GM18520 (cell line): ENCODE measurements at regions not wholly inside any gene's neighbourhood (a gene's known extent, or its start where the extent isn't known, plus 50 kb on each side); places are given as distances from the start of the nearest gene placed in this dataset.

Experiments
- ATAC-seq: cut with Tn5 transposase; IDR thresholded peaks from one replicate; pipeline ENCODE4 v1.9.1; 2021; ENCODE audit not compliant: unreplicated experiment

DNA sequence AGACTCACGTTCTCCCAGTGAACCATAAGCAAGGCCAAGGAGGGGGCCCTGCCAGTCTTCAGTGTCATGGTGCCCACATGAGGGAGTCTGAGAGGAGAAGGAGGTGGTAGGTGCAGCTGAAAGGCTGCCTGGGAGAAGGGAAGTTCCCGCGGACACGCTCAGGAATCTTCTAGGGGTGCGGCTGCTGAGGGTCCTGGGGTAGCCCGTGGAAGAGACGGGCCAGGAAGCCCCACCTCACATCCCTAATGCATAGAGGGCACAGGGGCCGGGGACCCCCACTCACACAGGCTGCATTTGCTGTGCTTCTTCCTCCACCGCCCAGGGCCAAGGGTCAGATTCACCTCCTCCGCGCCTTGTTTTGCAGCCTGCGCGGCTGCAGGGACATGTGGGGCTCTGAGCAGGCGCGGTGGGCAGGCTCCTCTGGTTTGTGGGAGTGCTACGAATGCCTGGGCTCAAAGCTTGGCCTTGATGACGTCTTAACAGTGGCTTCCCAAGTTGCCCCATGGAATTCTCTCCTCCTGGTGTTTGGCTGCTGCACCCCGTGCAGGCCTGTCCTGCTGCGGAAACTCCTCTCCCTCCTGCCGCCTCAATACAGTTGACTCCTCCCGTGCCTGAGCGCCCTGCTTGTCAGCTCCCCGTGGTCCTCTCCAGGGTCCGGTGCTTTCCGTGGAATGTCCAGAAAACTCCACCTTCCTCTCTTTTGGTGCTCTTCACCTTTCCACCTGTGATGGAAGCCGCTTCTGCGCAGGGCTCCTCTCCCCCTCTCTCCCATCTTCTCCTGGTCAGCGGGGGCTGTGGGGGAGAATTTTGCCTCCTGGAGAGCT, 95.7 kb downstream of the VAPA start:
- no peak for ATAC-seq

DNA sequence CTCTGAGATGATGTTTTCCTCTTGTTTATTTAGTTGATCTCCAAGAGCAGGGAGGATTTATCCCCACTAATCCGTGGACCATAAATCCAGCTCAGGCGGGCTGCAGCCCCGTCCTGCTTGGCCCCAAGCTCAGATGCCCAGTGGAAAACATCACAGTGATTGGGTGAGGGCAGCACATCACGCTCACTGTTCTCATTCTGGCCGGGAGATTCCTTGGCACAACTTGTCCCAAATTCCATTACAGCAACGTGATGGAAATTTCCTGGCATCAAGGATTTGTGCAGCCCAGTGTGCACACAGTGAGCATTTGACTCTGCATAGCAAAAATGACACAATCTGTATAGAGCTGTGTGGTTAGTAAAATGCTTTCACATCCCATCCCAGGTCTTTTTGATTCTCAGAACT, 96.8 kb downstream of the VAPA start:
- no peak for ATAC-seq

DNA sequence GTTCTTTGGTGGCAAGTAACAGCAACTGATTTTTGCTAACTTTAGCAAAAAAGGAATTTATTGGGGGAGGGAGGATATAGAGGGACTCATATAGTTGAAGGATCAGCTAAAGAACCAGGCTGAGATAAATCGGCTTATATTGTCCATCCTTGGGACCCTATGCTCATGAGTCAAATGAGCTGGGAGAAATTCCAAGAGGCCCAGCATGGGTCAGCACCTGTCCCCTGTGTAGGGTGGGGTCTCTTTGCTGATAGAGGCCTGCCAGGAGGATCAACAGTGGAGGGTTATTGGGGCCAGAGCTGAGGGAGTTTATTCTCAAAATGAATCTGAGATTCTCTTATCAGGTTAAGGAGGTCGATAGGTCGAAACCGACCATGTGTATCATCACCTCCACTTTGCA, 97.2 kb downstream of the VAPA start:
- no peak for ATAC-seq

DNA sequence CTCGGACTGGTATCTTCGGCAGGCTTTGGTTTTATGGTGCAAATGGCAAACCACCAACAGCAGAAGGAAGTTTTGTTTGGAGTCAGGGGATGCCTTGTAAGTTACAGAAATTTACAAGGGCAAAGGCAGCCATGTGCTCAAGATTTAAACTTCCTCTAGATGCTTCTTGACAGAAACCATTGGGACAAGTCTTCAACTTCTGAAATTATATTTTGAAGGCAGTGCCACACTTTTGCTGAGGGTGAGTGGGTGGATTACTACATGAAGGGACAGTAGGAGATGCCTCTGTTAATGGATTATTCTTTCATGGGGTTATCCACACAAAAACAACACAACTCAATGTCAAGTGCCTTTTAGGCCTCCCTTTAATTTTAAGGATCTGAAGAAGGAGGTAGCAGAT, 97.9 kb downstream of the VAPA start:
- ATAC-seq: no peak

DNA sequence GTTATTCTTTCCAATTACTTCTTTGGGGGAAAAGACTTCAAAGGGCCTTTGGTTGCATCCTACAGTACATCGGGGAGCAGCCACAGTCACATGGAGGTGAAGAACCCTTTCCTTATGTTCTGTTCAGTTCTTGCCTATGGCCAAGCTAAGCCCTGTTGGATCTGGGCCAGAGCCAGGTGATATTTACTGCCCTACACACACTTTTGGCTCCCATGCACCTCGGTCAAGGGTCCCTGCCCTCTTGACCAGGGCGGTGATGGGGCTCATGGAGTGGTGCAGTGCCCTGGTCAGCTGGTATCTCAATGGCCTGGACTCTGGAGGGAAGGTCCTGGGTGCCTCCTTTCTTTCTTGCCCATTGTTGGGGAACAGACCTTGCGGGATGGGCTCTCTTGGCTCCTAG, 98.7 kb downstream of the VAPA start:
- no peak for ATAC-seq

DNA sequence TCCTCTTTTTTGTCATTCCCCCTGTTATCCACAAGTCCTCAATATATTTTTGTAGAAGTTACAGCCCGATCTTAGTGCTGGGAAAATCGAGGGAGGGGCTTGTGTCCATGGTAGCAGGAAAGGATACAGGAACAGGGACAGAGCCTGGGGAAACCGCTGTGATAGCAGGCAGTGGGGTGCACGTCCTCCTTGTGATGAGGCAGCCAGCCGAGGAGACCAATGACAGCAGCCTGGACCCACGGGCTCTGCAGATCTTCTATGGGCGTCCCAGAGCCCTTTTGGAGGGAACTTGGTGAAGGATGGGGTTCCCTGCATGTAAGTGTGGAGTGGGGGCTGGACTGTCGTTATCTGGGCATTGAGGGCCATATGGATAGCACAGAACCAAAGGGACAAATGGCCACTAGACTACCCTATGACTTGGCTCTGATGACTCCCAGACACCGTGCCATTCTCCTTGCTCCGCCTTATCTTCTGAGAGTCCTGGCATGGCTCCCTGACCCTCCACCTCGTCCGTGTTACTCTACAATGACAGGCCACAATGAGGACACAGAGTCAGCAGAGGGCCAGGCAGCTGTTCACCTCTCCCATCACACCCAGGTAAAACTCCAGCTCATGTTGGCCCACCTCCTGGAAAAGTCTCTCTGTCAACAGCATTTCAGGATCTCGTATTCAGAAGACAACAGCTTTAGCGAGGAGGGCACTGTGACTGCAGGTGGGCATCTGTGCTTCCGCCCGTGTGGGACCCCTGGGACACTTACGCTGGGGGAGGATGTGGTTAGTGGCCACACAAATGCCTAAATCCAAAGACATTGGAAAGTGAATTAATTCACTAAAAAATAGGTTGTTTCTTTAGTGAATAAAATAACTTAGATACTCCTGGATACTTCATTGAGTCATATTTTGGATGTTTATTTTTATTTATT, 100.1 kb downstream of the VAPA start:
- ATAC-seq: no peak

DNA sequence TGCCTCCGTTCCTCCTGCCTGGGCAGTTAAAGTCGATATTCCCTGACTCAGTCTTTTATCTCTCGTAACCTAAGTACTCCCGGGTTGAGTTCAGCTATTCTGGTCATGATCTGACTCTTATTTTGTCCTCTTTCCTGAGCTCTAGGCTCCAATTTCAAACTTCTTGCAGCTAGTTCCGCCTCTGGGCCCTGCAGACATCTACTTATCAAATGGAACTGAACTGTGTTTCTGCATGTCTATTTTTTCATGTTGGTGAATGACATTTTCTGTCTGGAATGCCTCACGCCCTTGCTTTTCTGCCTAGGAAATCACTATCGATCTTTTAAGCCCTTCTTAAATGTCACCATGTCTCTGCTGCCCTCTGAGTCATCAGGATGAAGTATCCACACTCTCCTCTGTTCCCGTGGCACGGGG, 101.5 kb downstream of the VAPA start:
- ATAC-seq: no peak

DNA sequence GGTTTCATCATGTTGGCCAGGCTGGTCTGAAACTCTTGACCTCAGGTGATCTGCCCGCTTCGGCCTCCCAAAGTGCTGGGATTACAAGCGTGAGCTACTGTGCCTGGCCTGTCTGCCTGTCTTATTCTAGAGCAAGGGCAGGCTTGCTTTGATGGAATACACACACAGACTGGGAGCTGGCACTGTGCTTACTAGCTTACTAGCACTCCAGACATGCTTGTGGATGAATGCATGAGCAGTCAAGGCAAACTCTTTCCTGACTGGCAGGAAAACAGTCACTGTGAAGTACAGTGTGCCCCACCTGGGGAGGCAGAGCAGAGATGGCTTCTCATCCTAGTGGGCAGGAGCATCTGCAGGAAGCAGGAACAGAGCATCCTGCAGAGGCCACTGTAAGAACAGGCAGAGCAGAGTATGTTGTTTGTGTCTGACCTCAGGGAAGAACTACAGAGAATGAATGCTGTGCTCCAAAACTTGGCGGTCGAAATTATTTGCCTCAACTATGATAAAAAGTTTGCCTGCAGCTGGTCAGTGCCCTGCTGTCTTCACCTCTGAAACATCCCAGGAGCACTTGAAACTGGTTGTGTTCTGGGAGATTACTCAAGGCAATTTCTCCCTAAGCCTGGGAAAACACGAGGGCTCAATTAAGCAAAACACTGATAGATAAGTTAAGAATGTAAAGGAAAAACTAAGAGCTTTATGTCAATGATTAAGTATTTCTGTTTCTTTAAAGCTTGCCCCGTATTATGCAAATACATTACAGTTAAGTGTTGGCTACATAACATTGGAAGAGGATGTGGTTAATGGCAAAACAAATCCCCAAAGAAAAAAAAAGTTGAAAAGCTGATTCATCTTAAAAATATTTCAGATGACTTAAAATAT, 102.4 kb downstream of the VAPA start:
- ATAC-seq: no peak

DNA sequence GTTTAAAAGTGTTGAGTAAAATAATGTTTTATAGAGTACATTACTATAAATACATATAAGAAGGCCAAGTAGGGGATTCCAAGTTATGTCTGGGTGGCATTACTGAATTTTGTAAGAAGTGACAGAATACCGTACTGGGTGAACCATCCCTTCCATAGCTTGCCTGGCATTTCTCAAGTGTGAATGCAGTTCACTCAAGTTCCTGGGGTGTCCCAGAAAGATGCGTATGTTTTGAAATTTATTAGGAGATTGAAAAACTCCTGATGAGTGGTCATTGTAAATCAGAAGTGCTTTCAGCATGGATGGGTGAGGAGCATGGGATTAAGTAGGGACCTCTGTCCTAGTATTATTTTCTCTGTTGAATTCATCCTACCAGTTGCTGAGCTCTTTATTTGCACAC, 103.2 kb downstream of the VAPA start:
- no peak for ATAC-seq

DNA sequence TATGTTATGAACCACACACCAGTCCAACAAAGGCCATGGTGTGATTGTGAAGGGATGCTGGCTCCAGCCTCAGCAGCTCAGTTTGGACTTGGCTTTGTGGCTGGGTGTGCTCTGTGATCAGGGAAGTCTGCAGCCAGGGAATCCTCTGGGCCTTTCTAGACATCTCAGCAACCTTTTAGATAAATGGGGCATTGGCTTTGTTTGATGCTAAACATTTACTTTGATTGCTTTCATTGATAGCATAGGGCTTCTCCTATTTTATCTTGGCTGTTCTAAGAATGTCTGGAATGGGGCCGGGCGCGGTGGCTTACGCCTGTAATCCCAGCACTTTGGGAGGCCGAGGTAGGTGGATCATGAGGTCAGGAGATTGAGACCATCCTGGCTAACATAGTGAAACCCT, 104.5 kb downstream of the VAPA start:
- ATAC-seq: no peak

DNA sequence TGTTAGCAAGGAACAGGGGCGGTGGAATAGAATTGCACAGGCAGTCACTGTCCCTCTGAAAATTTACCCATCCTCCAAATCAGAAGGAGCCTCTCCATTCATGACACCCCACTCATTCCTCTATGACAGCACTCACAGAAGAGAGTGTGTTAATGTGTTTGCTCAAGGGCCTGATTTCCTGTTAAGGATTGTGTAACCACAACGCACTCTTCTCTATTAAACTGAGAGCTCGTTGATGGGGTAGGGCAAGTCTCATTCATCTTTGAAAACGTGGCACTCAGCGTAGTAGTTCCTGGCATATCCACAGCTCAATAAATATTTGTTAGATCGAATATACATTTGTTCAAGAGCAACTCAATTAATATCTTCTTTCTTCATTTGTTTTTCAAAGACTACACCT, 106.4 kb downstream of the VAPA start:
- no peak for ATAC-seq

DNA sequence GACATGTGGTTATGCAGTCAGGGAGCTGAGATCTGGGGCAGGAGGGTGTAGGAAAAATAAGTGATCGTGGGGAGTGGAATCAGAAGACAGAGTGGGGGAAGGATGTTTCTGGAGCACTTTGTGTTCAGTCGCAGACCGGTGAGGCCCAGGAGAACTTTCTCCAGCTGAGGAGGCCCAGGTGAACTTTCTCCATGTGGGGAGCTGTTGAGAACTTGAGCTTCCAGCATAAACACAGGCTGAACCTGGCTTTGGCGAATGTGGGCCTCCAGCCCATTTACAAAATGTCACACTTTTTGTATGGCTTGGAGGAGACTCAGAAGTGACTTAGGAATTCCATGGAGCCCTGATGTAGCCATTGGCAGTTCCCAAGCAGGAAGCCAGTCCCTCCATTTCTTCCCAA, 108.5 kb downstream of the VAPA start:
- ATAC-seq: no peak

DNA sequence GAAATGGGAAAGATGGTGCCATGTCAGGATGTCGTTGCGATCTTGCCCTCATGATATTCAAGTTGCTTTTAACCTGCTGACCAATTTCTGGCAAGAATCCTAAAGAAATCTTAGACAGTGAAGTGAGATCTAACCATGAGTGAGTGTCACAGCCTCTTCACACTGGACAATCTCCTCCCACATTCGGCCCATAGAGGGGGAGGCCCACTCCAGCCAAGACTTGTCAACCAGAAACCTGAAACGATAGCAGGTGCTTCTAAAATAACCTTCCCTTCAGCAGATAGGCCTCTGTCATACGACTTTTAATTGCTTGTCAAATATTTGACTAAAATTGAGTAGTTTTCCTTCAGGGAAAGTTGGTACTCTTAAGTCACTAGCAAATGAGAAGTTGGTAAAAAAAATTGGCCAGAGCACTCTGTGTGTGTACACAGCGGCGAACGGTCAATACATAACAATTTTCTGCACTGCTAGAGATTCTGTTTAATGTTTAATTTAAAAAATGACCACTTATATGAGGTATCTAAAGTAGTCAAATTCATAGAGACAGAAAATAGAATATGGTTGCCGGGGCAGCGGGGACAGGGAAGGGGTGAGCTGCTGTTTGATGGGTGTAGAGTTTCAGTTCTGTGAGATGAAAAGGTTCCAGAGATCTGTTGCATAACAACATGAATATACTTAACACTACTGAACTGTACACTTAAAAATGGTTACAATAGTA, 110.2 kb downstream of the VAPA start:
- ATAC-seq: no peak

DNA sequence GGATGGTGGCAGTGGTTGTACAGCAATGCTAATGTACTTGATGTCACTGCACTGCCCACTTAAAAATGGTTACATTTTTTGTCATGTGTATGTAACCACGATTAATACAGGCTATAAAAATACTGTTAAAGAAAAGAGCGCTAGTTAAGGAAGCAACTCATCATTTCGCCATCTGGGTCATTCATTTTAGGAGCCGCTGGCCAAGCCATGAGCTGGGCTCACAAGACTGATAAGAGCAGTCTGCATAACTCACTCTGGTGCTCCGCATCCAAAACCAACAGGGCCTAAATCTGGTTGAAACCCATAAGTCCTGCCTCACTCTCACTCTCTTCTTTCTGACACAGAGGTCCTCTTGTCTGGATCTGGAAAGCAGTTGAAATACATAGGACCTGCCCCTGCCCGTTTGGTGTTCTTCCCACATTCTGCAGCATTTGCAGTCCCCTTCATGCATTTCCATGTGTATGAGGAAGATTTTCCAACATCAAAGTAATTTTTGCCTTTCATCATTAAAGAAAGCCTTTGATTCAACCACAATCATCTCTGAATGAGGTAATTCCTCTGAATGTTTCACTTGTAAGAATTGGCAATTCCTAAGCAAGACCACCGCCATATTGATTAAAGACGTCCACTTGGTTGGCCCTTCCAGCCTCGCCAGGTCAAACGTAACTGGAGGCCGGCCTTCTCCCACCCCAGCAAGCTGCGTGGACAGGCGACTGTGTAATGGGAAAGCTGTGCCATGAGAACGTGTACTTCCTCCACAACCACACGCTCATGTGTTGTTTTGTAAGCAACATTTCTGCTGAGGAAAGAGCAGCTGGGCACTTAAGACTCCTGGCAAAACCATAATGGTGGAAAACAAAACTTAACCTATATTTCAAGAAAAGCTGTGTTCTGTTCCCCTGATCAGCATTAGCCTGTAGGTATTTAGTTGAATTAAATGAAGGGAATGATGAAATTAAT, 112.2 kb downstream of the VAPA start:
- no peak for ATAC-seq

DNA sequence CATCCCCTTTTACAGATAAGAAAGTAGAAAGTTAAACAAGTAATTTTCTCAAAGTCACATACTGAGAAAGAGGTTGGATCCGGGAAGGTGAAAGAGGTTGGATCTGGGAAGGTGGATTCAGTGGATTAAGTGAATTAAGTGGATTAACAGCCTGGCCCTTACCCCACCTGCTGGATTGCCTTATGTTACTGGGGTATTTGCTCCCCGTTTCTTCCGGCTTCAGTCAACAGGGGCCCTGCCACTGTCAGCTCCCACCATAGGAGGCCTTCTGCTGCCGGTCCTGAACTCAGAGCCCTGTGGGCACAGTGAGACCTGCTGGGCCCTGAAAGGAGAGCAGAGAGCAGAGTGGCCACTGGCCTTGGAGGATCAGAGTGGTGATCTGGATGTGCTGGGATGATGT, 113.2 kb downstream of the VAPA start:
- no peak for ATAC-seq

DNA sequence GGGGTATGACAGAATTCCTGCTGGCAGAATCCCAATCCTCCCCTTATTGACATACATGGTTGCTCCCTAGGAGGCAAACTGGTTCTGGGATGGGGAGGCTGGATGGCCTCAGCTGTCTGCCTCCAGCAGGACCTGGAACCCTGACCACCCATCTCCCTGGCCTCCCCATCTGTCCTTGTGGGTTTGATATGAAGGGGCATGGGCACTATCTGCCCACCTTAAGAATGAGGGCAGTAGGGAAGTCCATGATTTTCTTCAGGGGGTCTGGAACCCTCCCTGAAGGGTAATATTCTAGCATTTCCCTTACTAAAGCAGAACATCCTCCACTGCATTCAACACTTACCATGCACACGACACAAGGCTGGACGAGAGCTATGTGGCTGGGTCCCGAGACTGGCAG, 113.6 kb downstream of the VAPA start:
- no peak for ATAC-seq

DNA sequence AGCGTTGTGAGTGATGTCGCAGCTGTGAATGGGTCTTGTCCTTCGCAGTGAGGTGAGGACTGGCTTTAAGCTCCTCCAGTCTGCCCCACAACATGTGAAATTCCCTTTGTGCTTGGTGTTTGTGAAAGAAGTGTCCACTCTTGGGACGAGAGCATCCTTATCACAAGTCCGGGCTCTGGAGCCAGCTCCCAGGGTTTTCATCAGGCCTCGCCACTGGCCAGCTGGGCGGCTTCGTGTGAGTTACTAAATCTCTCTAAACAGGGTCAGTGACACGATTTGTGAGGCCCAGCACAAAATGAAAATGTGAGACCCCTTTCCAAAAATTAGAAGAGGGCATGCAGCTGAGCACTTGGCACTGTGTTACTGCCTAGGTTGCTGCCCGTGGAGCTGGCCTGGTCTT, 115.9 kb downstream of the VAPA start:
- ATAC-seq: no peak

DNA sequence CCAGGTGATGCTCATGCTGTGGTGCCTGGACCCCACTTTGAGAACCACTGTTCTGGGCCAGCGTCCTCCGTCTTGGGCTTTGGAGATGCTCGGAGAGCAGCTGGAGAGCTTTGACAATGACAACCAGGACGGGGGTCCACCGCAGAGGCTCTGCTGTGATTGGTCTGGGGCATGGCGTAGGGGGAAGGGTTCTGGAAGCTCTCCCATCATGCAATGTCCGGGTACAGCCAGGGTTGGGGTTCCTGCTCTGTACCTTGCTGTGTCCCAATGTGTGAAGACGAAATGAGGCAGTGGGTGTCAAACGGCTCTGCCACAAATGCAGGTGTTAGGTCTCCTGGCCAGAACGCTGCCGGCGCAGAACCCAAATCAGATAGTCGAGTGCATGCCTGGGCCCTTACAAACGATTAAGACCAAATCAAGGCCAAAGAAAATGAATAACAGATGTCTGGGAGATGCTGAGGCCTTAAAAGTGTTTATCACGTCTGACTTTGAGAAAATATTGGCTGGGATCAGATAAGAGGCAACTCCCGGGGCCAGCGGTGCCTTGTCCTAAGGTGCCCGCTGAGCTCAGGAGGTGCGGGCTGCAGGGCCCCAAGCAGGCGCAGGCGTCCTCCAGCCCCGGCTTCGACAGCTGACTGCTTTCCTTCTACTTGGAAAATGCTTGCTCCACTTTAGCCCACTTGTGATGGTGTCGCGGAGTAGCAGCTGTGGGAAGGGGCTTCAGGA, 117.2 kb downstream of the VAPA start:
- ATAC-seq: no peak
